ENCODE measurements at regions not wholly inside any gene's neighbourhood (a gene's known extent, or its start where the extent isn't known, plus 50 kb on each side); places are given as distances from the start of the nearest gene placed in this dataset.
A peak's percentile ranks its signal among the peaks of the same experiment; 100 is the strongest.
"Not testable (repeated sequence)": the region's sequence is repeated elsewhere in the genome, so short reads cannot be mapped to it uniquely, and the experiment has no call there.

GRCh38 chr12:88313554-88313953, 171.4 kb downstream of the TMTC3 start:
- DNase-seq: no peak

DNA sequence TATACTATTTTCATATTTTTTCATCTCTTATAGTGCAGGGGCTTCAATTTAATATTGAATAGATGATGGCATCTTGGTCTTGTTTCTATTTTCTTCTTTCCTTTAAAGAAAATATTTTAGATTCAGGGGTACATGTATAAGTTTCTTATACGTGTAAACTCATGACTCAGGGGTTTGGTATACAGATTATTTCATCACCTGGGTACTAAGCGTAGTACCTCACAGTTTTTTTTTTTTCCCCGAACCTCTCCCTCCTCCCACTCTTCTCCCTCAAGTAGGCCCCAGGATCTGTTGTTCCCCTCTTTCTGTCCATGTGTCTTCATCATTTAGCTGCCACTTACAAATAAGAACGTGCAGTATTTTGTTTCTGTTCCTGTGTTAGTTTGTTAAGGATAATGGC, 172.6 kb downstream of the TMTC3 start:
- no peak for DNase-seq

DNA sequence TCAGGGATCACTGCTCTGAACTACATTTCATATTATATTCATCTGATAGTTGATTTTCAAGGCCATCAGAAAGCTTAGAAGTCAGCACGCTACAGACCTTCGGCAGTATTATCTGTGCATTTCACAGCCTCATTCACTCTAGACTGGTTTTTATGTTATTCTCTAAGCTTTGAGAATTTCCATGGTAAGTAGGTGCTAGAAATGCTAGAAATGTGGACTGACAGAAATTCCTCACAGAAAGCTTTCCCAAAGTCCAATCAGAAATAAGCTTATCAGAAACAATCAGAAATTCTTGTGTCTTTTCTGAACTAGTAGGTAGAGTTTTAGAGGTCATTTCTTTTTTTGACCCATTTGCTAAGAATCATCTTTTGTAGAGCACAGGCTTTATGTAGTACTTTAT, 176.6 kb downstream of the TMTC3 start:
- DNase-seq: no peak

DNA sequence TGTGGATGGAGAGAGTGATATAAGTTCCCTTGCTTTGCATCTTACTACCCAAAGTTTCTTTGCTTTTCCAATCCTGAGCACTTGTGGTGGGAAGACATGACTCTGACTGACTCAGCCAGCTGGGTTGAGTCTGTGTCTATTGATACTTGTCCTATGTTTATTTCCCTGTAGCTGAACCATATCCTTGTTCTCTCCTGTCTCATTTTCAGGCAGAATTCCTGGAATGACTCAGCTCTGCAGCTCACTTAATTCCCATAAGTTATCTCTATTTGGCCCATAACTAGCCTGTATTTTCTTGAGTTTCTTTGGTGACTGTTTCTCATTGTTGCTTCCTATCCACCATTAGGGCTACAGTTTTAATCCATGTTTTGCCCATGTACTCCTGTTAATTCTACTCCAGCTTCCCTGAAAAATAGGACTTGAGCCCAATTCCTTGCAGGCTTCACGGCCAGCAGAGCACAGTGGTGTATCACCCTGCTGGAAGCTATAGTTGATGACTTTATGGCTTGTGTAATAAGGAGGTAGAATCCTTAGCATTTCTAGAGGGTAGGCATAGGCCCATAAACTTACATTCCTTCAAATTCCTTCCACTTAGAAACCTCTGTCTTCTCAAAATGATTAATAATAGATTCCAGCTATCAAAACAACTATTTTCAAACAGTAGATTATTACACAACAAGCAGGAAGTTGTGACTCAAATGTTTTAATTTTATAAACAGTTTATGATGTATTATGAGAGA, 183.1 kb downstream of the TMTC3 start:
- no peak for DNase-seq

GRCh38 chr12:88325816-88326189, 183.7 kb downstream of the TMTC3 start:
- DNase-seq: no peak

- DNase-seq: no peak
These were observed 185.2 kb downstream of the TMTC3 start for GRCh38 chr12:88327276-88327675.

- no peak for DNase-seq
These were observed 186.0 kb downstream of the TMTC3 start for GRCh38 chr12:88328090-88328489.

GRCh38 chr12:88329833-88330232, 187.7 kb downstream of the TMTC3 start:
- DNase-seq: no peak

DNA sequence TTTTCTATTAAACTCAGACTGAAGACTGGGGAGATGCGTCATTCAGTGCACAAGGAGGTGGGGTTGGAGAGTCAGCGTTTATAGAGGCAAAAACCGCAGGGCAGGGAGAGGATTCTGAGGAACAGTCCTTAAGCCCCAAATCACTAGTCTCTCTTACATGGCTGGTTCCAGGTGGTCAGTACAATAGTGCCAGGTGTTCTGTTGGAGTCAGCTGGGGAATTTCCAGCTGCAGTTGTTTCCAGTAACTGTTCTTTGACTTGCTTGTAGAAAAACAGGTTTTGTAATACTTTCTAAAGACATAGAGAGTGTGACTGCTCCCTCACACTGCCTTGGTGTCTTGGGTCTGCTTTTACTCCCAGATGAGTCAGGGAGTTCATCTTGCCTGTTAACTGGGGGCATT, 192.2 kb downstream of the TMTC3 start:
- DNase-seq: peak; percentile 42 to 70

- DNase-seq: no peak
These were observed 194.1 kb downstream of the TMTC3 start for GRCh38 chr12:88336076-88336739.

- DNase-seq: no peak
These were observed 196.4 kb downstream of the TMTC3 start for GRCh38 chr12:88338486-88338885.

DNA sequence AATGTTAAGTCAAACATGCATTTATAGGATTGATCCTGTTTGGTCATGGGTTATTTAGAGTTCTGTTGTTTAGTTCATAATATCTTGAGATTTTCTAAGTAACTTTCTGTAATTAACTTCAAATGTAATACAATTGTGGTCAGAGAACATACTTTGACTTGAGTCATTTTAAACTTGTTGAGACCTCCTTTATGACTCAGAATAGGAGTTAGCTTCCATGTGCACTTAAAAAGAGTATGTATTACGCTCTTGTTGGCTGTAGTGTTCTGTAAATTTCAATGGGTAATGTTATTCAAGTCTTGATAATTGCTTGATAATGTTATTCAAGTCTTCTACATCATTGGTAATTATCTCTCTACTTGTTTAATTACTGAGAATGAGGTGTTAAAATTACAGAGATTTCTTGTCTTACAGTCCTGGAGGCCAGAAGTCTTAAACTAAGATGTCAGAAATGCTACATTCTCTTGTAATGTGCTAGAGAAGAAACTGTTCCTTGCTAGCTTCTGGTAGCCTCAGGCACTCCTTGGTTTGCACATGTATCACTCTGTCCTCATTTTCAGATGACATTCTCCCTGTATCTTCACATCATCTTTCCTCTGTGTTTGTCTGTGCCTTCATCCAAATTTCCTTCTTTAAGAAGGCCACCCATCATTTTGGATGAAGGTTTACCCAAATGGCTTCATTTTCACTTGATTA, 197.3 kb downstream of the TMTC3 start:
- DNase-seq: no peak

DNA sequence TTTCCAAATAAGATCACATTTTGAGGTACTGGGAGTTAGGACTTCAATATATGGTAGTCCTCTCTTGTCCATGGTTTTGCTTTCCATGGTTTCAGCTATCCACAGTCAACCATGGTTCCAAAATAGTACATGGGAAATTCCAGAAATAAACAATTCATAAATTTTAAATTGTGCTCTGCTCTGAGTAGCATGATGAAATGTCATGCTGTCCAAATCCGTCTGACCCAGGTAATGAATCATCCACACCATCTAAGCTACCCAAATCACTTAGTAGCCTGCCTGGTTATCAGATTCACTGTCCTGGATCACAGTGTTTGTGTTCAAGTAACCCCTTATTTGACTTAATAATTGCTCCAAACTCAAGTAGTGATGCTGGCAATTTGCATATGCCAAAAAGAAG, 197.9 kb downstream of the TMTC3 start:
- DNase-seq: no peak

GRCh38 chr12:88342251-88342806, 200.2 kb downstream of the TMTC3 start:
- no peak for DNase-seq

GRCh38 chr12:88351146-88351545, 209.0 kb downstream of the TMTC3 start:
- no peak for DNase-seq

GRCh38 chr12:88354691-88355090, 212.6 kb downstream of the TMTC3 start:
- no peak for DNase-seq

DNA sequence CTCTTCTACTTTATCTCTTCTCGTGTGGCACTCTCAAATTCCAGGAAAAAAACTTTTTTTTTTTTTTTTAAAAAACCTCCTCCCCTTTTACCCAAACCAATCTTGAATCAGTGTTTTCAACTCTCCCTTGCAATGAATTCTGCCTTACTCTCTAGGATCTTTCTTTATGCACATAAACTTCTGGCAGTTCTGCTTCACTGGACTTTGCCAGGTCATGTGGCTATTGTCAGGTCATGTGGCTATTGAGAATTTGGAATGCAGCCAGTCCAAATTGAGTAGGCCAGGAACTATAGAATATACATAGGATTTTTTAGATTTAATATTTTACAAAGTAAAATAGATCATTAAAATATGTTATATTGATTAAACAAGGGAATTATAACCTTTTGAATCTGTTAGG, 218.2 kb downstream of the TMTC3 start:
- no peak for DNase-seq

GRCh38 chr12:88361493-88361892, 218.8 kb downstream of the KITLG start:
- DNase-seq: no peak

- no peak for DNase-seq
These were observed 217.8 kb downstream of the KITLG start for GRCh38 chr12:88362439-88362838.

- DNase-seq: no peak
These were observed 214.9 kb downstream of the KITLG start for GRCh38 chr12:88365403-88365802.

- no peak for DNase-seq
These were observed 214.2 kb downstream of the KITLG start for GRCh38 chr12:88366101-88366500.

GRCh38 chr12:88367231-88367630, 213.0 kb downstream of the KITLG start:
- no peak for DNase-seq

DNA sequence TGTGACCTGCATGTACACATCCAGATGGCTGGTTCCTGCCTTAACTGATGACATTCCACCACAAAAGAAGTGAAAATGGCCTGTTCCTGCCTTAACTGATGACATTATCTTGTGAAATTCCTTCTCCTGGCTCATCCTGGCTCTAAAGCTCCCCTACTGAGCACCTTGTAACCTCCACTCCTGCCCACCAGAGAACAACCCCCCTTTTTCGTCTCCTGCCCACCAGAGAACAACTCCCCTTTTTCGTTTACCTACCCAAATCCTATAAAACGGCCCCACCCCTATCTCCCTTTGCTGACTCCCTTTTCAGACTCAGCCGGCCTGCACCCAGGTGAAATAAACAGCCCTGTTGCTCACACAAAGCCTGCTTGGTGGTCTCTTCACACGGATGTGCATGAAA, 212.2 kb downstream of the KITLG start:
- not testable (repeated sequence) for DNase-seq
